ENCODE measurements at regions not wholly inside any gene's neighbourhood (a gene's known extent, or its start where the extent isn't known, plus 50 kb on each side); places are given as distances from the start of the nearest gene placed in this dataset.

DNA sequence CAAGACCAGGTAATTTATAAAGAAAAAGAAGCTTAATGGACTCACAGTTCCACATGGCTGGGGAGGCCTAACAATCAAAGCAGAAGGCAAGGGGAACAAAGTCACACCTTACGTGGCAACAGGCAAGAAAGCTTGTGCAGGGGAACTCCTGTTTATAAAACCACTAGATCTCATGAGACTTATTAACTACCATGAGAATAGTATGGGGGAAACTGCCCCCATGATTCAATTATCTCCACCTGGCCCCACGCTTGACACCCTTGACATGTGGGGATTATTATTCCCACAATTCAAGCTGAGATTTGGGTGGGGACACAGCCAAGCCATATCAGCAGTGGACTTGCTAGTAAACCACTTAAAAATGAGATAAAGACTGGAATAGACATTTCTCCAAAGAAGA, 451.7 kb downstream of the DNAJB9 start:
- TF ChIP-seq, protein P1, sequence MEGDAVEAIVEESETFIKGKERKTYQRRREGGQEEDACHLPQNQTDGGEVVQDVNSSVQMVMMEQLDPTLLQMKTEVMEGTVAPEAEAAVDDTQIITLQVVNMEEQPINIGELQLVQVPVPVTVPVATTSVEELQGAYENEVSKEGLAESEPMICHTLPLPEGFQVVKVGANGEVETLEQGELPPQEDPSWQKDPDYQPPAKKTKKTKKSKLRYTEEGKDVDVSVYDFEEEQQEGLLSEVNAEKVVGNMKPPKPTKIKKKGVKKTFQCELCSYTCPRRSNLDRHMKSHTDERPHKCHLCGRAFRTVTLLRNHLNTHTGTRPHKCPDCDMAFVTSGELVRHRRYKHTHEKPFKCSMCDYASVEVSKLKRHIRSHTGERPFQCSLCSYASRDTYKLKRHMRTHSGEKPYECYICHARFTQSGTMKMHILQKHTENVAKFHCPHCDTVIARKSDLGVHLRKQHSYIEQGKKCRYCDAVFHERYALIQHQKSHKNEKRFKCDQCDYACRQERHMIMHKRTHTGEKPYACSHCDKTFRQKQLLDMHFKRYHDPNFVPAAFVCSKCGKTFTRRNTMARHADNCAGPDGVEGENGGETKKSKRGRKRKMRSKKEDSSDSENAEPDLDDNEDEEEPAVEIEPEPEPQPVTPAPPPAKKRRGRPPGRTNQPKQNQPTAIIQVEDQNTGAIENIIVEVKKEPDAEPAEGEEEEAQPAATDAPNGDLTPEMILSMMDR (IDR thresholded peaks at IDR 0.05), result no peak
- no peak for ATAC-seq
- no peak for DNase-seq
- H3K4me3 ChIP-seq, result no peak overlapping the region
- no peak overlapping the region for H3K27ac ChIP-seq
- H3K9me3 ChIP-seq, result no peaks in the 10 kb centered on the region
- H3K27me3 ChIP-seq (ENCODE audit: insufficient read depth in 3 of 3, low read length in 2 of 3), result no peaks in the 10 kb centered on the region
- no peaks in the 10 kb centered on the region for H3K36me3 ChIP-seq (ENCODE audit: insufficient read depth in 1 of 2, low read depth in 1 of 2)
- WGBS, 3 donors, result 78 to 81% (median 79%) methylated on average over 2 of the region's 2 CpGs
- H3K4me1 ChIP-seq, result no peaks in the 10 kb centered on the region
- intact Hi-C loops (cut with DNase I), result no loop called here

DNA sequence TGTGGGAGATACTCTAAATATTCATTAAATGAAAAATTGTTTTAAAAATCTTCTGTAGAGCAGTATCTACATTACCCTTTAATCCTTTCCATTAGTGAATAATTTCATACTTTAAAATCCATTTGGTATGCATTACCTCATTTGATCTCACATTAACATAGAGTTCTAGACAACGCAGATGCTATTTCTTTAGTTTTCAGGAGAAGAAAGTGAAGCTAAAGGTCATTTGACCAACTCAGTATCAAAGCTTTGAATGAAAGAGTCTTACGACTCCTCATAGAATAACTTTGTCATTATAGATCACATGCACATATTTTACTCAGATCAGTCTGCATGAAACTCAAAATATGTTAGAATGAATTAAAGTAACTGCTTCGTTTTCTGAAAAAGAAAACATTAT, 460.2 kb downstream of the DNAJB9 start:
- TF ChIP-seq, protein P1 (IDR thresholded peaks at IDR 0.05), result no peak
- WGBS, 3 donors, result 50 to 56% (median 54%) methylated on average over 3 of the region's 3 CpGs
- no peak overlapping the region for H3K27ac ChIP-seq
- H3K36me3 ChIP-seq (ENCODE audit: insufficient read depth in 1 of 2, low read depth in 1 of 2), result no peaks in the 10 kb centered on the region
- H3K27me3 ChIP-seq (ENCODE audit: insufficient read depth in 3 of 3, low read length in 2 of 3), result no peaks in the 10 kb centered on the region
- no peak for DNase-seq
- intact Hi-C loops (cut with DNase I), result no loop called here
- no peak overlapping the region for H3K4me3 ChIP-seq
- H3K4me1 ChIP-seq, result no peaks in the 10 kb centered on the region
- ATAC-seq, result no peak
- H3K9me3 ChIP-seq, result no peaks in the 10 kb centered on the region

DNA sequence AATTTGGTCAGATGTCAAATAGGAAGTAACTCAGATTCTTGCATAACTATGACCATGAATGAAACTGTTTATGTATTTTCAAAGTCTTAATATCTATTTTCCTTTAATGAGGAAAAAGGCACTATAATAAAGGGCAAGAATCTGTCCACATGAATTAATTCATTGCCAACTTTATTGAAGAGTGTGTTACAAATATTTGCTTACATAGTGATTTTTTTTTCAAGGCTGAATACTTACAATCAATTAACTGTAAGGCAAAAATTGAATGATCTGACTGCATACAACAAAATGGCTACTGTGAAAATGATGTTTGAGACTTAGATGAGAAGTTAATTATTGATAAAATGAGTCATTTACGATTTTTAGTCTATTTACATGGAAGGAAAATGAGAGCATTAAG, 475.0 kb downstream of the DNAJB9 start:
- TF ChIP-seq, protein P1 (IDR thresholded peaks at IDR 0.05), result no peak
- H3K4me1 ChIP-seq, result no peaks in the 10 kb centered on the region
- no peaks in the 10 kb centered on the region for H3K36me3 ChIP-seq (ENCODE audit: insufficient read depth in 1 of 2, low read depth in 1 of 2)
- ATAC-seq (no peak), DNase-seq (no peak)
- H3K27ac ChIP-seq, result no peak overlapping the region
- no peaks in the 10 kb centered on the region for H3K27me3 ChIP-seq (ENCODE audit: insufficient read depth in 3 of 3, low read length in 2 of 3)
- intact Hi-C loops (cut with DNase I), result no loop called here
- no peak overlapping the region for H3K4me3 ChIP-seq
- peaks cover 9% of the 10 kb centered on the region for H3K9me3 ChIP-seq
- 65 to 76% (median 68%) methylated on average over 1 of the region's 1 CpG for WGBS, 3 donors

DNA sequence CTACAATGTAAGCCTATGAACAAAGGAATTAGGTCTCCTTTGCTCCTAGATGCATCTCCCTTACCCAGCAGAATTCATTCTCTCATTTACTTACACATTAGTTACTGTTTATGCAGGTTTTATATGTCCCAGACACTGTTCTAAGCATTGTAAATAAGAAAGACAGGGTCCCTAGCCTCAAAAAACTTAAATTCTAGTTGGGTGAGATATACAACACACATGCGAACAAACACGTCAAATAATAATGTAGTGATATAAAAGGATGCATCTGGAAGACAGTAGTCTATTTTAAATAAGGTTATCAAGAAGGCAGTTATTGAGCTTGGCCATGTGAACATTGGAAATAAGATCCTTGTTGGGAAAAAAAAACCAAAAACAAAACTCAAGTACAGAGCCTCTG, 479.7 kb downstream of the DNAJB9 start:
- Histone ChIP-seq H3K4me3 (no peak overlapping the region), H3K27me3 (ENCODE audit: insufficient read depth in 3 of 3, low read length in 2 of 3) (no peaks in the 10 kb centered on the region), H3K27ac (no peak overlapping the region), H3K9me3 (no peaks in the 10 kb centered on the region), H3K4me1 (no peaks in the 10 kb centered on the region), H3K36me3 (ENCODE audit: insufficient read depth in 1 of 2, low read depth in 1 of 2) (no peaks in the 10 kb centered on the region)
- ATAC-seq (no peak), DNase-seq (no peak)
- TF ChIP-seq, protein P1 (IDR thresholded peaks at IDR 0.05), result no peak
- WGBS, 3 donors, result 88 to 94% (median 94%) methylated on average over 2 of the region's 2 CpGs
- intact Hi-C loops (cut with DNase I), result no loop called here

DNA sequence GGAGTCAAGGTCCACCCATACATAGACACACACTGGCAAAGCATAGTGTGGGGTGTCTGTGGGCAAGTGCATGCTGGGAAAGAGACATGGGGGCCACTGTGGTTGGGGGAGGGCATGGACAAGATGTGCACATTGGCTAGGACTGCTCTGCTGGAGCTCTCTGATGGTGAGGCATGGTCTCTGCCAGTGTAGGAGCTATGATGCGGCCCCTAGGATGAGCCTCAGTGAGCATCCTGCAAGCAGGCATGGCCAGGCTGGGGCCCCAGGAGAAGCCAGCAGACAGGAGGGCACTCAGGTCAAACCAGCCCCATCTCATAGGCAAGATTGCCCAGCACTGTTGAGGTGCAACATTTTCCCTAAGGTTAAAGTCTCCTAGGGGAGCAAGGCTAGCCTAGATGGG, 489.4 kb downstream of the DNAJB9 start:
- H3K9me3 ChIP-seq, result no peaks in the 10 kb centered on the region
- H3K4me1 ChIP-seq, result no peaks in the 10 kb centered on the region
- DNase-seq, result peak in 1 of 2 donors; percentile 44
- 84 to 100% (median 100%) methylated on average over 1 of the region's 1 CpG for WGBS, 3 donors
- TF ChIP-seq, protein P1 (IDR thresholded peaks at IDR 0.05), result no peak
- H3K36me3 ChIP-seq (ENCODE audit: insufficient read depth in 1 of 2, low read depth in 1 of 2), result no peaks in the 10 kb centered on the region
- intact Hi-C loops (cut with DNase I), result loop anchor here in 1 of 2 donors (5.0 kb wide), 1 partner anchor 187 kb away; no protein-coding TSS in a partner anchor
- no peak for ATAC-seq
- no peak overlapping the region for H3K27ac ChIP-seq
- no peak overlapping the region for H3K4me3 ChIP-seq
- no peaks in the 10 kb centered on the region for H3K27me3 ChIP-seq (ENCODE audit: insufficient read depth in 3 of 3, low read length in 2 of 3)
